Panc1 (cell line): ENCODE measurements at regions not wholly inside any gene's neighbourhood (a gene's known extent, or its start where the extent isn't known, plus 50 kb on each side); places are given as distances from the start of the nearest gene placed in this dataset.

Experiments used
- POLR2AphosphoS5 ChIP-seq: IDR thresholded peaks from 2 replicates; pipeline ENCODE4 v1.6.1; 2012; ENCODE audit warnings: mild to moderate bottlenecking, low read depth, low read length, moderate library complexity
- SIN3A ChIP-seq: IDR thresholded peaks from 2 replicates; pipeline ENCODE4 v1.6.1; 2012; ENCODE audit warnings: low read depth, mild to moderate bottlenecking, low read length, moderate library complexity, borderline replicate concordance; ENCODE audit not compliant: insufficient read depth
- TF ChIP-seq, protein P1 (sequence below): fragments of 450-650 bp; IDR thresholded peaks from 2 replicates; pipeline ENCODE4 v1.5.1; 2017; ENCODE audit warnings: mild to moderate bottlenecking
- TF ChIP-seq, protein P2 (sequence below), 2 experiments: IDR thresholded peaks; 2 replicates each; pipeline ENCODE4 v1.6.1; 2011 to 2012; ENCODE audit warnings: low read depth in 2 of 2, control low read depth in 1 of 2, low read length in 1 of 2, mild to moderate bottlenecking in 1 of 2, moderate library complexity in 1 of 2; ENCODE audit not compliant: insufficient read depth in 1 of 2

DNA sequence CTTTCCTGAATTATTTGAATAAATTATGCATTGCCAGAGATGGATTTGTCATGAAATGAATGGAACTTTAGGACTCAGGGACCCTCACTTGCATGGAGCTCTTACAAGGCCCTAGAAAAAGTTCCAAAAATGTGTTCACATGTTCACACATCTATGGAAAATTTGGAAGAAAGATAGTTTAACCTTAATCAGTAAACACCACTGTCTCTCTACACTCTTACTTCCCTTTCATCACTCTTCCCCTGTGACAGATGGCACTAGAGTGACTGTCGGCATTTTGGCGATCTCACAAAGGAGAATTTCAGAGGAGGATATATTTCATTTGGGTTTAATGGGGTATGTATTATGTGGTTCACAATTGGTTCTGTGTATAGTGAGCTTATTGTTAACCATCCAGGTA, 600.8 kb downstream of the IGSF11 start:
- TF ChIP-seq, protein P1, sequence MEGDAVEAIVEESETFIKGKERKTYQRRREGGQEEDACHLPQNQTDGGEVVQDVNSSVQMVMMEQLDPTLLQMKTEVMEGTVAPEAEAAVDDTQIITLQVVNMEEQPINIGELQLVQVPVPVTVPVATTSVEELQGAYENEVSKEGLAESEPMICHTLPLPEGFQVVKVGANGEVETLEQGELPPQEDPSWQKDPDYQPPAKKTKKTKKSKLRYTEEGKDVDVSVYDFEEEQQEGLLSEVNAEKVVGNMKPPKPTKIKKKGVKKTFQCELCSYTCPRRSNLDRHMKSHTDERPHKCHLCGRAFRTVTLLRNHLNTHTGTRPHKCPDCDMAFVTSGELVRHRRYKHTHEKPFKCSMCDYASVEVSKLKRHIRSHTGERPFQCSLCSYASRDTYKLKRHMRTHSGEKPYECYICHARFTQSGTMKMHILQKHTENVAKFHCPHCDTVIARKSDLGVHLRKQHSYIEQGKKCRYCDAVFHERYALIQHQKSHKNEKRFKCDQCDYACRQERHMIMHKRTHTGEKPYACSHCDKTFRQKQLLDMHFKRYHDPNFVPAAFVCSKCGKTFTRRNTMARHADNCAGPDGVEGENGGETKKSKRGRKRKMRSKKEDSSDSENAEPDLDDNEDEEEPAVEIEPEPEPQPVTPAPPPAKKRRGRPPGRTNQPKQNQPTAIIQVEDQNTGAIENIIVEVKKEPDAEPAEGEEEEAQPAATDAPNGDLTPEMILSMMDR, result no peak
- TF ChIP-seq, protein P2, sequence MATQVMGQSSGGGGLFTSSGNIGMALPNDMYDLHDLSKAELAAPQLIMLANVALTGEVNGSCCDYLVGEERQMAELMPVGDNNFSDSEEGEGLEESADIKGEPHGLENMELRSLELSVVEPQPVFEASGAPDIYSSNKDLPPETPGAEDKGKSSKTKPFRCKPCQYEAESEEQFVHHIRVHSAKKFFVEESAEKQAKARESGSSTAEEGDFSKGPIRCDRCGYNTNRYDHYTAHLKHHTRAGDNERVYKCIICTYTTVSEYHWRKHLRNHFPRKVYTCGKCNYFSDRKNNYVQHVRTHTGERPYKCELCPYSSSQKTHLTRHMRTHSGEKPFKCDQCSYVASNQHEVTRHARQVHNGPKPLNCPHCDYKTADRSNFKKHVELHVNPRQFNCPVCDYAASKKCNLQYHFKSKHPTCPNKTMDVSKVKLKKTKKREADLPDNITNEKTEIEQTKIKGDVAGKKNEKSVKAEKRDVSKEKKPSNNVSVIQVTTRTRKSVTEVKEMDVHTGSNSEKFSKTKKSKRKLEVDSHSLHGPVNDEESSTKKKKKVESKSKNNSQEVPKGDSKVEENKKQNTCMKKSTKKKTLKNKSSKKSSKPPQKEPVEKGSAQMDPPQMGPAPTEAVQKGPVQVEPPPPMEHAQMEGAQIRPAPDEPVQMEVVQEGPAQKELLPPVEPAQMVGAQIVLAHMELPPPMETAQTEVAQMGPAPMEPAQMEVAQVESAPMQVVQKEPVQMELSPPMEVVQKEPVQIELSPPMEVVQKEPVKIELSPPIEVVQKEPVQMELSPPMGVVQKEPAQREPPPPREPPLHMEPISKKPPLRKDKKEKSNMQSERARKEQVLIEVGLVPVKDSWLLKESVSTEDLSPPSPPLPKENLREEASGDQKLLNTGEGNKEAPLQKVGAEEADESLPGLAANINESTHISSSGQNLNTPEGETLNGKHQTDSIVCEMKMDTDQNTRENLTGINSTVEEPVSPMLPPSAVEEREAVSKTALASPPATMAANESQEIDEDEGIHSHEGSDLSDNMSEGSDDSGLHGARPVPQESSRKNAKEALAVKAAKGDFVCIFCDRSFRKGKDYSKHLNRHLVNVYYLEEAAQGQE (IDR thresholded peaks at IDR 0.05; ENCODE audit: insufficient read depth in 1 of 2, low read depth in 2 of 2, low read length in 1 of 2), result no peak
- TF ChIP-seq POLR2AphosphoS5 (no peak), SIN3A (no peak)
